Left renal cortex interstitium (tissue), 4 donors: ENCODE measurements at regions not wholly inside any gene's neighbourhood (a gene's known extent, or its start where the extent isn't known, plus 50 kb on each side); places are given as distances from the start of the nearest gene placed in this dataset.

Source experiments
- DNase-seq, 4 donors: peaks; one replicate each; pipeline ENCODE4 v3.0.0-alpha.2; 2013; ENCODE audit warnings: low read depth in 4 of 4, low spot score in 2 of 4, missing footprints in 1 of 4

DNA sequence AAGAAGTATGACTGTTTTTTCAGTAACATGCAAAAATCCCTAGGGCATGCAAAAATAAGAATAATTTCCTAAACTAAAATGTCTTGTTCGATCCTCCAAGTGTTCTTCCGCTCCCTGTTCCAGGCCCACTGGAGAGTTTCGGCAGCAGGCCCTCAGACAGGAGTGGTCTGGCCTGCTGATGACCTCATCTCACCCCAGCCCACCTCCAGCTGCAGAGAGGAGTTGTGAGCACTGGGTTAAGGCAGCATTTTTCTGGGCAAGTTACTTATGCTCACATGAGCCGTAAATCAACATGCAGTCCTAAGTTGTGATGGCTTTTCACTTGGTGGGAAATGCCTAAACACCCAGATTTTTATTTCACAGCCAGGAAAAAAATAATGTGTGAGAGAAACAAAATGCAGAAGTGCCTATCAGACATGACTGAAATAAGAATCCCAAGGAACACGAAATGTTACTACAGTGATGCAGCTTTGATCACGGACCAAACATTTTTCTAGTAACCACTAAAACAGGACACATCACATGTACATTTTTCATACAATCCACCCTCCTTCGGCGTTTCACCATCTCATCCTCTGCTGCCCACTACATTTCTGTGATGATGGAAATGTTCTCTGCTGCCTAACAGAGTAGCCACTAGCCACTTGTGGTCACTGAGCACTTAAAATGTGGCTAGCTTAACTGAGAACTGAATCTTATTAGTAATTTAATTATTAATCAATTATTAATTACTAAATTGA is 153.3 kb upstream of the TBL1X start:
- no peak for DNase-seq

GRCh38 chrX:9312922-9313867 is 151.7 kb upstream of the TBL1X start:
- no peak for DNase-seq

GRCh38 chrX:9315086-9315485 is 149.8 kb upstream of the TBL1X start:
- DNase-seq = no peak

GRCh38 chrX:9316096-9316495 is 148.8 kb upstream of the TBL1X start:
- no peak for DNase-seq

DNA sequence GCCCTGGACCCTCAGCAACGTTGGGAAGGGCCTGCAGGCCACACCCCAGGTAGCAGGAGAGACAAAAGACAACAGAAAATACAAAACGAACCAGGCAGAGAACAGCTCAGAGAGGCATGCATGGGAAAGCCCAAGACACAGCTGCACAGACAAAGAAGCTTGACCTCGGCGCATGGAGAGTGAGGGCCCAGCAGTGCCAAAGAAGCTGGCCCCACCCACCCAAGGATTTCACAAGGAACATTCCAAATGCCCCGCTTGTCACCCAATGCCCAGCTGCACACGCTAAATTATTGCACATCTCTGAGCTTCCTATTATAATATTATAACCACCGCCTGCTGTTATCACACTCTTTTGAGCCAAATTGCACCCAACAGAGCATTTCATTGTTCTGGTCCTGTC is 147.7 kb upstream of the TBL1X start:
- DNase-seq = no peak

DNA sequence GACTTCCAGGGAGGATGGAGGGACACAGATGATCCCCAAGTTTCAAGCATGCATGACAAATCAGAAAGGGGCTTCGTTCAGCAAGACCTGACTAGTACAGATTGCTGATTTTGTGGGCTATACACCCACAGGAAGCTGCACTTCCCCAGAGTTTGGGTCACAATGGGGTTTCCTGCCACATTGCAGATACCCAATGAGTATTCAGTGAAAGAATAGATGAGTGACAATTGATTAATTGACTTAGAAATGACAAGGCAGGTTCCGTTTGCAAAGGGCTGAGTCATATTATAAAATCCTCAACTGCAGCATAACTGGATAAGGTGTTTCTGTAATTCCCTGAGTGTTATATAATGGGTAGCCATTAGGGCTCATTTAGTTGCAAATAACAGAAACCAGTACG is 146.6 kb upstream of the TBL1X start:
- no peak for DNase-seq

GRCh38 chrX:9318766-9319165 is 146.1 kb upstream of the TBL1X start:
- no peak for DNase-seq

- no peak for DNase-seq
Measured at GRCh38 chrX:9320940-9321339, 143.9 kb upstream of the TBL1X start.

DNA sequence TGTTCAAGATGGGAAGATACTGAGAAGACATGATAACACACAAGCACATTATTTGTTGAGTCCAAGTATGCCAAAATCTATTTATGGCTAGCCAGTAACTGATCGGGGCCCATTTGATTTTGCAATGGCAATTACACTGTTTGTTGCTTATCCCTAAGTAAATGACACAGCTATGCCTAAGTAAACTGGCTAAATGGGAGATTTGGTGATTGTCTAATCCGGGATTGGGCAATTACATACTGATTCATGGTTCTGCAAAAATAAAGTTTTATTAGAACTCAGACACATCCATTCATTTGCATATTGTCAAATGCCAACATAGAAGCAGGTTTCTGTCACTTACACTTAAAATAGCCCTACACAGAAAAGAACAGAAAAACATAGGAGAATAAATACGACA is 140.2 kb upstream of the TBL1X start:
- DNase-seq = no peak

DNA sequence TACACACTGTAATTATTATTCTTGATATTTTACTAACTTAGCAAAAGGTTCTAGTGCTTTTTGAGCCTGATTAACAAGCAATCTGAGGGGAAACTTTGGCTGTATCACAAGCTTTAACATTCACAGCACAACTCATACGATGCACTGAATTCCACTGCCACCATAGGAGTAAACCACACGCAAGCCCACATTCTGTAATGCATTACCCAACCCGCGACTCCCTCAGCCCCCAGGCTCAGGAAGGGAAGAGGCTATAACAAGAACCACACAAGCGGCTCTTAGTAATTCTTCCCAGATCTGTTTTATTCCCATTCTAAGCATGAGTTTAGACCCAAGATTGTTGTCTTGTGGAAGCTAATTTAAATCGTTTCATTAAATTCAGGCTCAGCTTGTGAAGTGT is 138.5 kb upstream of the TBL1X start:
- no peak for DNase-seq

DNA sequence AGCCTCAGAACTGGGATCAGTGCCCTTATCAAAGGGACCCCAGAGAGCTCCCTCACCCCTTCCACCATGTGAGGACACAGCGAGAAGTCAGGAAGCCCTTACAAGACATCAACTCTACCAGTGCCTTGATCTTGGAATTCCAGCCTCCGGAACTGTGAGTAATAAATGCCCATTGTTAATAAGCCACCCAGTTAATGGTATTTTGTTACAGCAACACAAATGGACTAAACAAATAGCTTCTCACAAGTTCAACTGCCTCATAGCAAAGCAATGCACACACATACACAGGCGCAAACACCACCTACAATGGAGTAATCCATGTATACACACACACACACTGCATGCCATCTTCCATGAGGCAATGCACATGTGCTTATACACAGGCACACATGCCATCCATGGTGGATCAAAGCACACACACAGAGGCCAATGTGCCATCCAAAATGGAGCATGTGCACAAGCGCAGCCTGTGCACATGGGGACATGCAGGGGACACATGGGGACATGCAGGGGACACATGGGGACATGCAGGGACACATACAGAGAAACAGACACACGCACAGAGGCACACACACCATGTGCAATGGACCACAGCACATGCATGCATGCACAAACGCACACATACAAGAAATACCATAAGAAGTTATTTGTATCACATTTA is 137.6 kb upstream of the TBL1X start:
- no peak for DNase-seq

GRCh38 chrX:9327747-9328145 is 137.1 kb upstream of the TBL1X start:
- no peak for DNase-seq

GRCh38 chrX:9329056-9329455 is 135.8 kb upstream of the TBL1X start:
- no peak for DNase-seq

DNA sequence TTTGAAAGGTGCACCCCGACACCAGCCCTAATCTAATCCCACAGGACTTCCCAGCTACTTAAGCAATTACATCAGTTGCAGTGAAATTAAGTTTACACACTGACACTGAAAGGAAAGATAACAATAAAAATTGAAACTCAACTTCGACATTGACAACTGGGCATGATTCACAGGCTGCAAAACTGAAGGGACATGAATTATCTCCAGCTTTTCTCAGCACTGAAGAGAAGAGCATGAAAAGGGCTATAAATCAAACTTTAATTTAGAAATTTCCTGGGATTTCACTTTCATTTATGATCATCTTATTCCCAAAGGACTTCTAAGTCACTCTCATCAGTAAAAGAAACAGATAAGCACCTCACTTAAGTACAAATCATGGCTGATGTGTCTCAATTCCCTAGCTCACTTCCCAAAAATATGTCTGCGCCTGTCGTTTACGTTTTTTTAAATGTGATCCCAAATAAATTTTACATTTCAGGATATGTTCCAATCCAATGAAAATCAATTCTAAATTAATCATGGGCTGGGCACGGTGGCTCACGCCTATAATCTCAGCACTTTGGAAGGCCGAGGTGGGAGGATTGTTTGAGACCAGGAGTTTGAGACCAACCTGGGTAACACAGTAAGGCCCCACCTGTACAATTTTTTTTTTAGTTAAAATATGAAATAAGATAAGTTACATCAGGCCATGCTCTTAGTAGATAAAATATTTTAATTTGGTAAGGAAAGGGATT is 134.4 kb upstream of the TBL1X start:
- DNase-seq = no peak

GRCh38 chrX:9333873-9334560 is 130.8 kb upstream of the TBL1X start:
- no peak for DNase-seq

DNA sequence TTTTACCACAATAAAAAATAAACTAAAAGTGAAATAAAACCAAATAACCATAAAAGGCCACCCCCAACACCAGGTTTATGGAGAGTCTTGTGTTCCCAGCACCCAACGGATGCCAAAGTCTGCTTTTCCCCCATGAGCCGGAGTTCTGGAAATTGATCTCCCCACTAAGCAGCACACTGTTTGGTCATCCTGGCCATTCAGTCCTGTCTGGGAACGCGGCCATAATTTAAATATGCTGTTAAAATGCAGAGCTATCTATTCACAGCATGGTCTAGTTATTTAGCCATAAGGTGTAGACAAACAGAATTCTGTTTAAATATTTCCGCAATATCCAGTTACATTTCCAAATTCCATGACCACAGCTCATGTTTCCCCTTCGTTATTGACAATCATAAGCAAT is 129.6 kb upstream of the TBL1X start:
- no peak for DNase-seq

- no peak for DNase-seq
Measured at GRCh38 chrX:9336456-9336855, 128.4 kb upstream of the TBL1X start.

DNA sequence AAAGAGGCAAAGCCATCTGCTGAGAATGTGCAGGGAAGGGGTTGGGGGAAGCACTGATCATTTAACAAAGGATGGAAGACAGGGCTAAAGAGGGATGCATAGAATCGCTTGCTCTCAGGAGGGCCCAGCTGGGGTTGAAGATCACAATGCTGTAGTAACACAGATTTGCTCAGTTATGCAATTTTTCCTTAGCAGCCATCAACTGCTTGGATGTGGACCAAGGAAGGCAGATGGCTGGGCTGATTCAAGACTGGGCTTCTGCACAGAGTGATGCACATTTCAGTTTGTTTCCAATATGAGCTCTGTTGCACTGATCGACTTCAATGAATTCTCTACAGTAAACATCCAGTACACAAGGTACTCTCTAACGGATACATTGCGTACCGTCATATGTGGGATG is 127.8 kb upstream of the TBL1X start:
- no peak for DNase-seq

DNA sequence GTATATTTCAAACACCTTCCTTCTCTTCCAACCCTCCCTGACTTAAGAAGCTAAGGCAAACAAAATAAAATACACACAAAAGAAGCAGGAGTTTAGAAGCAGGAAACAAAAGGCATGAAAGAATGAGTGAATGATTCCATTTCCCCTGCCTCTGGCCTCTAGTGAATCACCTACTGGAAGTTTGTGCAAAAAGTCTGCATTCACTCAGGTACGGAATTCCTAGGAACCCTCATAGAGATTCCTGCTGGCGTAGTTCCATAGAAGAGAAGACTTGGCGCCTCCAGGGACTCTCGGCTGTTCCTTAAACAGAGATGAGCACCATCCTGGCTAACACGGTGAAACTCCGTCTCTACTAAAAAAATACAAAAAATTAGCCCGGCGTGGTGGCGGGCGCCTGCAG is 125.9 kb upstream of the TBL1X start:
- DNase-seq = no peak
